Stimulated activated CD8-positive, alpha-beta memory T cell treated with anti-CD3 and anti-CD28 coated beads, Interleukin-15, amount 100 ng/mL, for 48 hours (primary cell): ENCODE measurements at regions not wholly inside any gene's neighbourhood (a gene's known extent, or its start where the extent isn't known, plus 50 kb on each side); places are given as distances from the start of the nearest gene placed in this dataset.
"Not testable (repeated sequence)": the region's sequence is repeated elsewhere in the genome, so short reads cannot be mapped to it uniquely, and the experiment has no call there.

Source experiments
- DNase-seq, 2 donors: peaks; one replicate each; pipeline ENCODE4 v3.0.0-alpha.2; 2020; ENCODE audit warnings: low read depth in 2 of 2

- no peak for DNase-seq
These were observed 260.6 kb upstream of the NBEA start for GRCh38 chr13:34681405-34681955.

GRCh38 chr13:34695063-34695462 lies 247.0 kb upstream of the NBEA start:
- no peak for DNase-seq

GRCh38 chr13:34696296-34696695 lies 245.8 kb upstream of the NBEA start:
- no peak for DNase-seq

- no peak for DNase-seq
These were observed 245.3 kb upstream of the NBEA start for GRCh38 chr13:34696741-34697140.

- DNase-seq = no peak
These were observed 243.1 kb upstream of the NBEA start for GRCh38 chr13:34698945-34699344.

GRCh38 chr13:34700155-34700554 lies 241.9 kb upstream of the NBEA start:
- no peak for DNase-seq

GRCh38 chr13:34701919-34702318 lies 240.2 kb upstream of the NBEA start:
- no peak for DNase-seq

- DNase-seq = no peak
These were observed 233.3 kb upstream of the NBEA start for GRCh38 chr13:34708566-34709313.

- DNase-seq = no peak
These were observed 222.8 kb upstream of the NBEA start for GRCh38 chr13:34719060-34719875.

- no peak for DNase-seq
These were observed 221.5 kb upstream of the NBEA start for GRCh38 chr13:34720618-34721017.

- no peak for DNase-seq
These were observed 220.2 kb upstream of the NBEA start for GRCh38 chr13:34721631-34722595.

- DNase-seq = no peak
These were observed 219.1 kb upstream of the NBEA start for GRCh38 chr13:34722922-34723321.

GRCh38 chr13:34730961-34731360 lies 211.1 kb upstream of the NBEA start:
- no peak for DNase-seq

GRCh38 chr13:34731486-34731885 lies 210.6 kb upstream of the NBEA start:
- DNase-seq = no peak

- no peak for DNase-seq
These were observed 208.3 kb upstream of the NBEA start for GRCh38 chr13:34733721-34734120.

GRCh38 chr13:34734932-34735331 lies 207.1 kb upstream of the NBEA start:
- DNase-seq = no peak

GRCh38 chr13:34738254-34738992 lies 203.6 kb upstream of the NBEA start:
- DNase-seq = no peak

- DNase-seq = not testable (repeated sequence)
These were observed 195.0 kb upstream of the NBEA start for GRCh38 chr13:34747056-34747455.

GRCh38 chr13:34747507-34747906 lies 194.6 kb upstream of the NBEA start:
- DNase-seq = no peak

GRCh38 chr13:34748073-34748472 lies 194.0 kb upstream of the NBEA start:
- DNase-seq = no peak

GRCh38 chr13:34748596-34748995 lies 193.5 kb upstream of the NBEA start:
- no peak for DNase-seq
